ENCODE measurements at regions not wholly inside any gene's neighbourhood (a gene's known extent, or its start where the extent isn't known, plus 50 kb on each side); places are given as distances from the start of the nearest gene placed in this dataset.
A peak's percentile ranks its signal among the peaks of the same experiment; 100 is the strongest.
"Not testable (repeated sequence)": the region's sequence is repeated elsewhere in the genome, so short reads cannot be mapped to it uniquely, and the experiment has no call there.

DNA sequence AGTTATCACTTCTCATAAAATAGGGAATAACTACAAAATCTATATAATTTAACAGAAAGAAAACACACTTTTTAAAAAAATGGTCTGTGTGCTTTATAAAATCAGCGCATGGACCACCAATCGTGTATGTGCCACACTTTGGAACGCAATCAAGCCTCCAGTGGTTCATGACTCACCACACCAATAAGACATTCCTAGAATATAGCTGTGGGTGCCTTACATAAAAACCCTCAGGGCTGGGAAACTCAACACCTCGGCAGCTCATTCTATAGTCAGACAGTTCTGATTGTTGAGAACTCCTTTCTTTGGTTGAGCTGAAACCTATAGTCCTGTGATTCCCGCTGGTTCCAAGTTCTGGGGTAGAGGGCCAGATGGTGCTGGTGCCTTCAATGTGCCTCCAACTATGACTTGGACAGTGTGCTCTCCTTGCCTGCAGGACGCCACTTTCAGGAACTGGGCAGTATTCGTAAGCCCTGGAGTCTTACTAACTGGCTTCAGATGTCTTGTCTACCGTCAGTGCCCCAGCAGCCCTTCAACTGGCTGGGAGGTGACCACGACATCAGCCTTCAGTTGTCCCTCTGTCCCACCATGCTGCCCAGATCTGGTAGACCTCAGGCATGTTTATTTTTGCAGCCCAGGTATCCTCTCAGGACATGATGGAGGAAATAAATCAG is 135.7 kb upstream of the GDF10 start:
- ATAC-seq (ENCODE audit: low read depth): peak; percentile 94
- no peak for TF ChIP-seq CTCF (IDR thresholded peaks at IDR 0.05; ENCODE audit: poor library complexity, severe bottlenecking)
- H3K27ac ChIP-seq (ENCODE audit: poor library complexity, severe bottlenecking): no peak overlapping the region
- no peaks in the 10 kb centered on the region for H3K9me3 ChIP-seq (ENCODE audit: severe bottlenecking)
- no peak overlapping the region for H3K4me3 ChIP-seq (ENCODE audit: severe bottlenecking)
- peaks cover 22% of the 10 kb centered on the region for H3K4me1 ChIP-seq (ENCODE audit: insufficient read depth, poor library complexity, severe bottlenecking)
- no peaks in the 10 kb centered on the region for H3K27me3 ChIP-seq (ENCODE audit: insufficient read depth, poor library complexity, severe bottlenecking)
- no peak for DNase-seq (ENCODE audit: low spot score)
- no peaks in the 10 kb centered on the region for H3K36me3 ChIP-seq (ENCODE audit: low read depth)

- H3K9me3 ChIP-seq (ENCODE audit: severe bottlenecking): no peaks in the 10 kb centered on the region
- no peak for ATAC-seq (ENCODE audit: low read depth)
- no peak for TF ChIP-seq CTCF (IDR thresholded peaks at IDR 0.05; ENCODE audit: poor library complexity, severe bottlenecking)
These were observed 135.2 kb upstream of the GDF10 start for GRCh38 chr10:47164800-47165128.

GRCh38 chr10:47165168-47165710 is 134.8 kb upstream of the GDF10 start:
- H3K4me1 ChIP-seq (ENCODE audit: insufficient read depth, poor library complexity, severe bottlenecking): peaks cover 22% of the 10 kb centered on the region
- H3K27ac ChIP-seq (ENCODE audit: poor library complexity, severe bottlenecking): no peak overlapping the region
- no peaks in the 10 kb centered on the region for H3K9me3 ChIP-seq (ENCODE audit: severe bottlenecking)
- ATAC-seq (ENCODE audit: low read depth) (no peak), DNase-seq (ENCODE audit: low spot score) (no peak)
- H3K27me3 ChIP-seq (ENCODE audit: insufficient read depth, poor library complexity, severe bottlenecking): no peaks in the 10 kb centered on the region
- no peaks in the 10 kb centered on the region for H3K36me3 ChIP-seq (ENCODE audit: low read depth)
- no peak overlapping the region for H3K4me3 ChIP-seq (ENCODE audit: severe bottlenecking)
- no peak for TF ChIP-seq CTCF (IDR thresholded peaks at IDR 0.05; ENCODE audit: poor library complexity, severe bottlenecking)

More at GRCh38 chr10:47164800-47165128, 135.2 kb upstream of the GDF10 start:
- no peak overlapping the region for H3K27ac ChIP-seq (ENCODE audit: poor library complexity, severe bottlenecking)
- DNase-seq (ENCODE audit: low spot score): no peak
- no peaks in the 10 kb centered on the region for H3K27me3 ChIP-seq (ENCODE audit: insufficient read depth, poor library complexity, severe bottlenecking)
- peaks cover 22% of the 10 kb centered on the region for H3K4me1 ChIP-seq (ENCODE audit: insufficient read depth, poor library complexity, severe bottlenecking)
- H3K36me3 ChIP-seq (ENCODE audit: low read depth): no peaks in the 10 kb centered on the region
- no peak overlapping the region for H3K4me3 ChIP-seq (ENCODE audit: severe bottlenecking)

- H3K36me3 ChIP-seq (ENCODE audit: low read depth): no peaks in the 10 kb centered on the region
- H3K4me1 ChIP-seq (ENCODE audit: insufficient read depth, poor library complexity, severe bottlenecking): peaks cover 22% of the 10 kb centered on the region
- no peak overlapping the region for H3K27ac ChIP-seq (ENCODE audit: poor library complexity, severe bottlenecking)
- DNase-seq (ENCODE audit: low spot score) (no peak), ATAC-seq (ENCODE audit: low read depth) (peak; percentile 37; the same call in 2 of the 3 replicates)
- H3K9me3 ChIP-seq (ENCODE audit: severe bottlenecking): no peaks in the 10 kb centered on the region
- no peak for TF ChIP-seq CTCF (IDR thresholded peaks at IDR 0.05; ENCODE audit: poor library complexity, severe bottlenecking)
- H3K4me3 ChIP-seq (ENCODE audit: severe bottlenecking): no peak overlapping the region
- no peaks in the 10 kb centered on the region for H3K27me3 ChIP-seq (ENCODE audit: insufficient read depth, poor library complexity, severe bottlenecking)
These were observed 134.1 kb upstream of the GDF10 start for GRCh38 chr10:47165711-47166404.

DNA sequence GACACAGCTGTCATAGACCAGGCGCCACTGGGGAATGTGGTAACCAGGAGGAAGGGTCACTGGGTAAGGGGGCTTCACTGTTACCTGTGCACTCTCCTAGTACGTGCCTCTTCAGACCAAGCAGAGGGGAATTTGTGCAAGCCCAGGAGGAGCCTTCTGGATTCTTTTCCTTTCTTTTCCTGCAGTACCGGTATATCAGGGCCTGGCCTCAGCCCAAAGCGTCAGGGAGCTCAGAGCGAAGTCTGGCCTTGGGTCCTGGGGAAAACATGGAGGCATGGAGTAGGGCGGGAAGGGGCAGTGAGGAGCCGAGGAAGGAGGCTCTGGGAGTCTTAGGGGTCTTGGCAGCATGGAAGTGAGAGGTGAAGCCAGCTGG is 133.6 kb upstream of the GDF10 start:
- no peaks in the 10 kb centered on the region for H3K36me3 ChIP-seq (ENCODE audit: low read depth)
- H3K4me1 ChIP-seq (ENCODE audit: insufficient read depth, poor library complexity, severe bottlenecking): peaks cover 22% of the 10 kb centered on the region
- no peak overlapping the region for H3K27ac ChIP-seq (ENCODE audit: poor library complexity, severe bottlenecking)
- no peaks in the 10 kb centered on the region for H3K9me3 ChIP-seq (ENCODE audit: severe bottlenecking)
- no peak overlapping the region for H3K4me3 ChIP-seq (ENCODE audit: severe bottlenecking)
- no peak for TF ChIP-seq CTCF (IDR thresholded peaks at IDR 0.05; ENCODE audit: poor library complexity, severe bottlenecking)
- ATAC-seq (ENCODE audit: low read depth) (no peak), DNase-seq (ENCODE audit: low spot score) (no peak)
- no peaks in the 10 kb centered on the region for H3K27me3 ChIP-seq (ENCODE audit: insufficient read depth, poor library complexity, severe bottlenecking)

DNA sequence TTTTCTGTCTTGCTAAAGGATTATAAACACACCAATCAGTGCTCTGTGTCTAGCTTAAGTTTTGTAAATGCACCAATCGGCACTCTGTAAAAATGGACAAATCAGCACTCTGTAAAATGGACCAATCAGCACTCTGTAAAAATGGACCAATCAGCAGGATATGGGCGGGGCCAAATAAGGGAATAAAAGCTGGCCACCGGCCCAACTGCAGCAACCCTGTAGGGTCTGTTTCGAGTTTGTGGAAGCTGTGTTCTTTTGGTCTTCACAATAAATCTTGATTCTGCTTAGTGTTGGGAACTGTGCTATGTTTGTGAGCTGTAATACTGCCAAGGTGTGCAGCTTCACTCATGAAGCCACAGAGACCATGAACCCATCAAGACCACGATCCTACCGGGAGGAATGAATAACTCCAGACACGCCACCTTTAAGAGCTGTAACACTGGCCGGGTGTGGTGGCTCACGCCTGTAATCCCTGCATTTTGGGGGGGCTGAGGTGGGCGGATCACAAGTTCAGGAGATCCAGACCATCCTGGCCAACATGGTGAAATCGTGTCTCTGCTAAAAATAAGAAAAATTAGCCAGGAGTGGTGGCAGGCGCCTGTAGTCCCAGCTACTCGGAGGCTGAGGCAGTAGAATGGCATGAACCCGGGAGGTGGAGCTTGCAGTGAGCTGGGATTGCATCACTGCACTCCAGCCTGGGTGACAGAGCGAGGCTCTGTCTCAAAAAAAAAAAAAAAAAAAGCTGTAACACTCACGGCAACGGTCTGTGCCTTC is 133.0 kb upstream of the GDF10 start:
- not testable (repeated sequence) for ATAC-seq (ENCODE audit: low read depth); H3K27me3 ChIP-seq (ENCODE audit: insufficient read depth, poor library complexity, severe bottlenecking); DNase-seq (ENCODE audit: low spot score); H3K36me3 ChIP-seq (ENCODE audit: low read depth); H3K27ac ChIP-seq (ENCODE audit: poor library complexity, severe bottlenecking); H3K4me3 ChIP-seq (ENCODE audit: severe bottlenecking); H3K9me3 ChIP-seq (ENCODE audit: severe bottlenecking)
- peaks cover 22% of the 10 kb centered on the region for H3K4me1 ChIP-seq (ENCODE audit: insufficient read depth, poor library complexity, severe bottlenecking)

All from RWPE2 (cell line).